Aorta (tissue), 5 donors: ENCODE measurements at regions not wholly inside any gene's neighbourhood (a gene's known extent, or its start where the extent isn't known, plus 50 kb on each side); places are given as distances from the start of the nearest gene placed in this dataset.
"Not testable (repeated sequence)": the region's sequence is repeated elsewhere in the genome, so short reads cannot be mapped to it uniquely, and the experiment has no call there.

Experiments
- ATAC-seq: fragments of 200-7000 bp; cut with Tn5 transposase; one replicate; pipeline ENCODE4 v1.9.1; 2022; ENCODE audit warnings: moderate library complexity; ENCODE audit not compliant: low FRiP score
- DNase-seq, 2 donors: peaks; one replicate each; pipeline ENCODE4 v3.0.0-alpha.2; 2020
- H3K27ac ChIP-seq, 2 donors: one replicate each; pipeline ENCODE4 v1.5.1; 2013; ENCODE audit warnings: low read length in 2 of 2, mild to moderate bottlenecking in 2 of 2, moderate library complexity in 2 of 2, control low read depth in 1 of 2, inconsistent platforms in 1 of 2, low read depth in 1 of 2
- H3K27me3 ChIP-seq, 2 donors: one replicate each; pipeline ENCODE4 v1.6.1; 2013; ENCODE audit warnings: control low read depth in 1 of 2, low read length in 1 of 2, mild to moderate bottlenecking in 1 of 2, moderate library complexity in 1 of 2; ENCODE audit not compliant: insufficient read depth in 2 of 2, control insufficient read depth in 1 of 2
- H3K36me3 ChIP-seq, 2 donors: one replicate each; pipeline ENCODE4 v1.6.1; 2013; ENCODE audit warnings: control low read depth in 1 of 2, low read length in 1 of 2, mild to moderate bottlenecking in 1 of 2; ENCODE audit not compliant: insufficient read depth in 2 of 2, control insufficient read depth in 1 of 2
- H3K4me1 ChIP-seq, 2 donors: one replicate each; pipeline ENCODE4 v1.6.1; 2013; ENCODE audit warnings: low read length in 2 of 2, control low read depth in 1 of 2, mild to moderate bottlenecking in 1 of 2, moderate library complexity in 1 of 2; ENCODE audit not compliant: insufficient read depth in 2 of 2, control insufficient read depth in 1 of 2
- H3K4me3 ChIP-seq, 2 donors: one replicate each; pipeline ENCODE4 v1.5.1; 2013; ENCODE audit warnings: low read length in 2 of 2, control low read depth in 1 of 2, mild to moderate bottlenecking in 1 of 2
- H3K9me3 ChIP-seq: one replicate; pipeline ENCODE4 v1.6.1; 2013; ENCODE audit warnings: mild to moderate bottlenecking, low read length; ENCODE audit not compliant: control insufficient read depth
- WGBS, 2 donors: extraction: QIAGEN DNeasy Blood & Tissue Kit; methylation state at CpG; one replicate each; pipeline ENCODE4 v1.1.7; 2013; 5-methylcytosine and 5-hydroxymethylcytosine counted together
- intact Hi-C, 2 donors: fragments of 100-400 bp; cut with DNase I; formaldehyde crosslinking; loops; one replicate each; pipeline versions ENCODE4 v1.14.2 to v1.15.0; 2022
- donor health status: healthy with polysubstance abuse.
- donor health status: Bipolar disorder and iron deficiency.
- donor health status: DM: no; HTN: no; CAD: no.
- donor health status: DM: no; HTN: no; CAD: no.
- donor health status: DM: yes; HTN: yes; CAD: no.

DNA sequence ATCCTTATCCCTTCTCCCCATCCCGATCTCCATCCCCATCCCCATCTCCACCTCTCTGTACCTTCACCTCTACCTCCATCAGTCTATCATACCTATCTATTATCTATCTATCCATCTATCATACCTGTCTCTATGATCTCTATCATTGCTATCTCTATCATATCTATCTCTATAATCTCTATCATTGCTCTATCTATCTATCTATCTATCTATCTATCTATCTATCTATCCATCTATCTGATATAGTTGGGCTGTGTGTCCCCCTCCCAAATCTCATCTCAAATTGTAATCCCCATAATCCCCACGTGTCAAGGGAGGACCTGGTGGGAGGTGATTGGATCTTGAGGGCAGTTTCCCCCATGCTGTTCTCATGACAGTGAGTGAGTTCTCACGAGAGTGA is 97.9 kb upstream of the PAXBP1 start:
- H3K36me3 ChIP-seq = no peaks in the 10 kb centered on the region
- DNase-seq = no peak
- ATAC-seq = no peak
- no peaks in the 10 kb centered on the region for H3K4me1 ChIP-seq
- no peak overlapping the region for H3K27ac ChIP-seq
- no peaks in the 10 kb centered on the region for H3K27me3 ChIP-seq
- 69 to 72% methylated on average over 3 of the region's 3 CpGs for WGBS, 2 donors
- intact Hi-C loops = no loop called here
- no peaks in the 10 kb centered on the region for H3K9me3 ChIP-seq
- H3K4me3 ChIP-seq = no peak overlapping the region

DNA sequence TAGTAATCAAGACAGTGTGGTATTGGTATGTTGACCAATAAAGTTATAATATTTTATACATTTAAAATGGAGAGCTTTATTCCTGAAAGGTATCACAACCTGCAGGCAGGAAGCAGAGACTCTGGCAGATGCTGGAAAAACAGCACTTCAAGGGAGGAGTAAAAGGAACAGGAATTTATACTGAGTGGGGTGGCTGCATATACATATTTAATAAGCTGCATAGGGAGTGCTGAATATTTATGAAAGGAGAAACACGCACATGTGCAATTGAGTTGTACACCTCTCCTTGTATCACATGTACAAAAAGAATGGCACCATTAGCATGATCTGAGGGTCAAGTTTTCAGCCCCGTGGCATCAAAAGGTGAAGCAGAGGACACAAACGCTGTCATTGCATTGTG is 104.9 kb upstream of the PAXBP1 start:
- DNase-seq = no peak
- no peak overlapping the region for H3K4me3 ChIP-seq
- no peaks in the 10 kb centered on the region for H3K36me3 ChIP-seq
- H3K27ac ChIP-seq = no peak overlapping the region
- no peaks in the 10 kb centered on the region for H3K27me3 ChIP-seq
- ATAC-seq = no peak
- H3K4me1 ChIP-seq = no peaks in the 10 kb centered on the region
- 60 to 70% methylated on average over 3 of the region's 3 CpGs for WGBS, 2 donors
- intact Hi-C loops = no loop called here
- no peaks in the 10 kb centered on the region for H3K9me3 ChIP-seq

DNA sequence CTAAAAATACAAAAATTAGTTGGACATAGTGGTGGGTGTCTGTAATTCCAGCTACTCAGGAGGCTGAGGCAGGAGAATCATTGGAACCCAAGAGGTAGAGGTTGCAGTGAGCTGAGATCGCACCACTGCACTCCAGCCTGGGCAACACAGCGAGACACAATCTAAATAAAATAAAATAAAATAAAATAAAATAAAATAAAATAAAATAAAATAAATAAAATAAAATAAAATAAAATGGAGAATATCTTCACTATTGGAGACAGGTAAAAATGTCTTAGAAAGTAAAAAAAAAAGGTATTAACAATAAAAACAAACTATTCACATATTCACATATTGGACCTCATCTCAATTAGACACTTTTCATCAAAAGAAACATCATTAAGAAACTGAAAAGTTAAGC is 106.3 kb upstream of the PAXBP1 start:
- 94 to 96% methylated on average over 2 of the region's 2 CpGs for WGBS, 2 donors
- DNase-seq, intact Hi-C loops, H3K27me3 ChIP-seq, H3K4me1 ChIP-seq, H3K36me3 ChIP-seq, H3K4me3 ChIP-seq, H3K27ac ChIP-seq, ATAC-seq, H3K9me3 ChIP-seq: not testable (repeated sequence)

DNA sequence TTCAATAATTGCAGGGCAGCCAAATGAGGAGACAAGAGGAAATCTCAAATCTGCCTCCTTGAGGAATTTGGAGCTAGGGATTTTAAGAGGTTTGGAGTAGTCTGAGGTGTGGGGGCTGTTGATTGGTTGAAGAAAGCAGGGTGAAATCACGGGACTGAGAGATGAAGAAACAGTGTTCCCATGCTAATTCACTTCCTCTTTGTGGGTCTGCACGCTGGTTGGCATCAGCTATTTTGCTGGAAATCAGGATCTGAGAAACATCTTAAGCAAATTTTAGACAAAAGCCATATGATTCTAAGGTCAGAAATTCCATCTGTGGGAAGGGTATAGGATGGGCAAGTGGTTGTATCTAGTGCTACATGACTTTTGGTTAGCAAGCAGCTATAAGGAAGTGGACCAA is 107.1 kb upstream of the PAXBP1 start:
- H3K9me3 ChIP-seq = no peaks in the 10 kb centered on the region
- no peak for ATAC-seq

DNA sequence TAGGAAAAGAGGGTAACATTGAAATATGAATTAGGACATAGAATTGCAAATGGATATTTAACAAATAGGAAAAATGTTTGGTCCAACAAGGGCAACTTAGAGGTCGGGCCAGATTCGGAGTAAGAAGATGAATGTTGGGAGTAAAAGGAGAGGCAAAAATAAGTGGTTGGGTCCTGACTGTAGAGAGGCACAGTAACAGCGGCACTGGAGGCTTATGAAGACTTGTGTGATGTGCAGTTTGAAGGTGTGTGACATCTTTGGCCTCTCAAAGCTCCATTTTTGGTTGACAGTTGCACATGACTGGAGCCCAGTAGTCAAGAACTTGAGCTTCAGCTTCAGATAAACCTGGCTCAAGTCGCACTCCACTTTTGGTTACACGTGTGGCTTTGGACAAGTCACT is 109.9 kb upstream of the PAXBP1 start:
- DNase-seq (no peak), ATAC-seq (no peak)
- Histone ChIP-seq H3K36me3 (no peaks in the 10 kb centered on the region), H3K4me1 (no peaks in the 10 kb centered on the region), H3K9me3 (no peaks in the 10 kb centered on the region), H3K27me3 (no peaks in the 10 kb centered on the region), H3K27ac (no peak overlapping the region), H3K4me3 (no peak overlapping the region)
- intact Hi-C loops = no loop called here
- 85 to 92% methylated on average over 5 of the region's 5 CpGs for WGBS, 2 donors

More for the DNA sequence above, 107.1 kb upstream of the PAXBP1 start:
- no peaks in the 10 kb centered on the region for H3K4me1 ChIP-seq
- H3K27me3 ChIP-seq = no peaks in the 10 kb centered on the region
- no peak overlapping the region for H3K4me3 ChIP-seq
- WGBS, 2 donors = 31 to 34% methylated on average over 2 of the region's 2 CpGs
- intact Hi-C loops = no loop called here
- peak in 1 of 2 donors; percentile 53 for DNase-seq
- H3K36me3 ChIP-seq = no peaks in the 10 kb centered on the region
- H3K27ac ChIP-seq = no peak overlapping the region

DNA sequence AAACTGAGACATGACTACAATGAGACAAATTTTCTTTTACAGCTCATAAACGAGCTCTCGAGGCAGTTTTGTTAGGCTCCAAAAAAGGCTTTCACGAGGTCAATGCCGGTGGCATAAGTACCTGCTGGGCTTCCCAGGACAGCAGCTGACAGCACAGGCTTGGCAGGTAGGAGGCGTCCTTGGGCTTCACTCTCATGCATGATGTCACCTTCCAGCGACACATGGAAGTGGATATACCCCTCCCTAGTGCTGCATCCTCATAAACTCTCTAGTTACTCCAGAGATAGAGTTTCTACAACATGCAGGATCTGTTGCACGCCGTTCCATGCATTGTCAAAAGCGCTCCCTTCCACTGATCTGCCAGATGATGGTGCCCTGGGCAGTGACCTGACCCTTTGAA is 112.5 kb upstream of the PAXBP1 start:
- ATAC-seq (no peak), DNase-seq (no peak)
- no peak overlapping the region for H3K4me3 ChIP-seq
- intact Hi-C loops = no loop called here
- 67 to 71% methylated on average over 9 of the region's 9 CpGs for WGBS, 2 donors
- H3K4me1 ChIP-seq = no peaks in the 10 kb centered on the region
- H3K27ac ChIP-seq = no peak overlapping the region
- no peaks in the 10 kb centered on the region for H3K9me3 ChIP-seq
- H3K27me3 ChIP-seq = no peaks in the 10 kb centered on the region
- no peaks in the 10 kb centered on the region for H3K36me3 ChIP-seq

DNA sequence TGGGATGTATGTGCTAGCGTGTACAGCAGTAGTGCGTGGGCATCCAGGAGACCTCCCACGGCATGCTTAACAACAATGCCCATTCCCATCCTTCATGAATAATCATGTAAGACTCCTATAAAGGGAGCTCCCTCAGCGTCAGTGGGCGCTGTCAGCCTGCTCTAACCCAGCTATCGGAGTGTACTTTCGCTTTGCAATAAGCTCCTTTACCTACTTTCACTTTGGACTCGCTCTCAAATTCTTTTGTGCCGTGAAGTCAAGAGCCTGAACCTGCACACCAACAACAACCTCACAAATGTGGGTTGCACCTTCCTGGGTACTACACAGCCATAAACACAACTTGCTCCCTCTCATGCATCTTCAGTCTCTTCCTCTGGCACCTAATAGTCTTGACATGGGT is 114.8 kb upstream of the PAXBP1 start:
- intact Hi-C loops = no loop called here
- Histone ChIP-seq H3K27ac (no peak overlapping the region), H3K36me3 (no peaks in the 10 kb centered on the region), H3K4me1 (no peaks in the 10 kb centered on the region), H3K27me3 (no peaks in the 10 kb centered on the region), H3K9me3 (no peaks in the 10 kb centered on the region), H3K4me3 (no peak overlapping the region)
- DNase-seq = no peak
- 82 to 88% methylated on average over 9 of the region's 9 CpGs for WGBS, 2 donors
- no peak for ATAC-seq

DNA sequence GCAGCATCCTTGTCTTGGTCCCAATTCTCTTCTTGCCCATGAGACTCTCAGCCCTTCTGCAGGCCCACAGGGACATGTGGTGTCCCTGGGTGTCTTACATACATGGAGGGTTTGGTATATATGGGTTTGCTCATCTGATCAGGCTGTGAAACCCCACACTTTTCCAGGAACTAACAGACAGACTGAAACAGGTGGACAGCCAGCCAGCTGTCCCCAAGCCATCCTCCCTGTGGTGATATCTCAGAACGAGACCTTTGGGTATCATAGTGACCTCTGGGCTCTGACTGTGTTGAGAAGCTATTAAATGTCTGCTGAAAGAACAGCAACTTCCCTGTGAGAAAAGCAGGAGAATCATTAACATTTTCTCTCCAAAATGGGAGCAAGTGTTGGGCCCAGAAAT is 115.5 kb upstream of the PAXBP1 start:
- no peak overlapping the region for H3K4me3 ChIP-seq
- H3K9me3 ChIP-seq = no peaks in the 10 kb centered on the region
- DNase-seq (no peak), ATAC-seq (no peak)
- H3K36me3 ChIP-seq = no peaks in the 10 kb centered on the region
- WGBS, 2 donors = 43 to 48% methylated on average over 1 of the region's 1 CpG
- intact Hi-C loops = no loop called here
- no peaks in the 10 kb centered on the region for H3K4me1 ChIP-seq
- no peak overlapping the region for H3K27ac ChIP-seq
- H3K27me3 ChIP-seq = no peaks in the 10 kb centered on the region

DNA sequence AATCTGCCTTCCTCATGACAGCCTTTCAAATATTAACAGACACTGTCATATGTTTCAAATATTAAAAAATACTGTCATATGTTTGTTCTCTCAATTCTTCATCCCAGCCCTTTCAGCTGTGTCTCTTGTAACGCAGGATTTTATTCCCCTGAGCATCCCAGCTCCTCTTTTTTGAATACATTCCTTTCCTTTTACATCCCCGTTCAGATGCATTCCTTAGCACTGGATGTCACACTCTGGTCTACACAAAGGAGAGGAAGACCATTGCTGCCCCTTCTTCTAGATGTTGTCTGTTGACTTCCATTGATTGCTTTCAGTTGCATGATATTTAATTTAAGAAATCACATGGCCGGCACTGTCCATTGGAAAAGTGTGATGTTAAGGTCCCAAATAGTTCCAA is 117.4 kb upstream of the PAXBP1 start:
- no peaks in the 10 kb centered on the region for H3K9me3 ChIP-seq
- no peak overlapping the region for H3K4me3 ChIP-seq
- no peaks in the 10 kb centered on the region for H3K4me1 ChIP-seq
- DNase-seq = no peak
- H3K36me3 ChIP-seq = no peaks in the 10 kb centered on the region
- ATAC-seq = no peak
- 41 to 44% methylated on average over 3 of the region's 3 CpGs for WGBS, 2 donors
- H3K27ac ChIP-seq = no peak overlapping the region
- H3K27me3 ChIP-seq = no peaks in the 10 kb centered on the region
- intact Hi-C loops = no loop called here
